ENCODE measurements at regions not wholly inside any gene's neighbourhood (a gene's known extent, or its start where the extent isn't known, plus 50 kb on each side); places are given as distances from the start of the nearest gene placed in this dataset.

DNA sequence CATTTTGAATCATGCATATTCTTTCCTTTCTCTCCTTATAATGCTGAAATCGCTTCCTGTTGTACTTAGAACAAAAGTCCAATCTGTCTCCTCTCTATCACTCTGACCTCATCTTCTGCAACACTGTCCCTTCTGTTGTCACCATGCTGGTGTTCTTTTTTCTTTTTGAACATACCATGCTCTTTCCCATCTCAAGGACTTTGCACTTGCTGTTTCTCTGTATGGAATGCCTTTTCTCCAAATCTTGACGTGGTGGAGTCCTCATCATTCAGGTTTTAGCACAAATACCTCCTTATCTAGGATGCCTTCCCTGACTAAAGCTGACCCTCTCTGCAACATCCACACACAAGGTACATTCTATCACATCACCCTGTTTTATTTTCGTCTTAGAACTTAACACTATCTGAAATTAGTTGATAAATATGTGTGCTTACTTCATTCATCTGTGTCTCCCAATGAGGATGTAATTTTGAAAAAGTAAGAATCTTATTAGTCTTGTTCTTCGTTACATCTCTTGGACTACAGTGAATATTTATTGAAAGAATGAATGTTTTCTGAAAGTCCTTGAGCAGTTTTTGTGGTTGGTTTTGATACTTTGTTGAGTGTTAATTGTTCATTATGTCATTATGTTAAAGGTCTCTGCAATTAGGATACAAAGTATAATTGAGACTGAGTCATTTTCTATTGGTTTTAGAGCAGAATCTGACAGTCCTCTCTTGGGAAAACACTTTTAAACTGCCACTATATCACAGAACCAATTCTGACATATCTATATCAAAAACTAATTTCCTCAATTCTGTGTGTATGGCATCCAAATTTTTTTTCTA lies 145.3 kb upstream of the RASA1 start:
- TF ChIP-seq POLR2A (IDR thresholded peaks at IDR 0.05; ENCODE audit: low read length) (no peak), HOXB13 (CRISPR knock-in tag; IDR thresholded peaks at IDR 0.05; ENCODE audit: low read depth) (no peak), SMC3 (IDR thresholded peaks at IDR 0.05) (no peak), ELK1 (IDR thresholded peaks at IDR 0.05; ENCODE audit: low read depth, low read length) (no peak), MAZ (IDR thresholded peaks at IDR 0.05; ENCODE audit: borderline replicate concordance, low read depth, low read length) (no peak), SREBF2 (IDR thresholded peaks at IDR 0.05) (no peak), EP300 (IDR thresholded peaks at IDR 0.05) (no peak), ESRRA (IDR thresholded peaks at IDR 0.05; ENCODE audit: borderline replicate concordance, low read length) (no peak), BHLHE40 (IDR thresholded peaks at IDR 0.05; ENCODE audit: low read depth, low read length) (no peak), MYC (IDR thresholded peaks at IDR 0.05; ENCODE audit: borderline replicate concordance, low read length) (no peak), TP53 (CRISPR knock-in tag; IDR thresholded peaks at IDR 0.05) (no peak)
- TF ChIP-seq, protein P1, sequence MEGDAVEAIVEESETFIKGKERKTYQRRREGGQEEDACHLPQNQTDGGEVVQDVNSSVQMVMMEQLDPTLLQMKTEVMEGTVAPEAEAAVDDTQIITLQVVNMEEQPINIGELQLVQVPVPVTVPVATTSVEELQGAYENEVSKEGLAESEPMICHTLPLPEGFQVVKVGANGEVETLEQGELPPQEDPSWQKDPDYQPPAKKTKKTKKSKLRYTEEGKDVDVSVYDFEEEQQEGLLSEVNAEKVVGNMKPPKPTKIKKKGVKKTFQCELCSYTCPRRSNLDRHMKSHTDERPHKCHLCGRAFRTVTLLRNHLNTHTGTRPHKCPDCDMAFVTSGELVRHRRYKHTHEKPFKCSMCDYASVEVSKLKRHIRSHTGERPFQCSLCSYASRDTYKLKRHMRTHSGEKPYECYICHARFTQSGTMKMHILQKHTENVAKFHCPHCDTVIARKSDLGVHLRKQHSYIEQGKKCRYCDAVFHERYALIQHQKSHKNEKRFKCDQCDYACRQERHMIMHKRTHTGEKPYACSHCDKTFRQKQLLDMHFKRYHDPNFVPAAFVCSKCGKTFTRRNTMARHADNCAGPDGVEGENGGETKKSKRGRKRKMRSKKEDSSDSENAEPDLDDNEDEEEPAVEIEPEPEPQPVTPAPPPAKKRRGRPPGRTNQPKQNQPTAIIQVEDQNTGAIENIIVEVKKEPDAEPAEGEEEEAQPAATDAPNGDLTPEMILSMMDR (IDR thresholded peaks at IDR 0.05): no peak
